Medulla oblongata (tissue), 1 donor: ENCODE measurements at regions not wholly inside any gene's neighbourhood (a gene's known extent, or its start where the extent isn't known, plus 50 kb on each side); places are given as distances from the start of the nearest gene placed in this dataset.
A peak's percentile ranks its signal among the peaks of the same experiment; 100 is the strongest.

ENCODE experiments used
- DNase-seq: peaks from one replicate; pipeline ENCODE4 v3.0.0-alpha.2; 2015; ENCODE audit errors: extremely low spot score

DNA sequence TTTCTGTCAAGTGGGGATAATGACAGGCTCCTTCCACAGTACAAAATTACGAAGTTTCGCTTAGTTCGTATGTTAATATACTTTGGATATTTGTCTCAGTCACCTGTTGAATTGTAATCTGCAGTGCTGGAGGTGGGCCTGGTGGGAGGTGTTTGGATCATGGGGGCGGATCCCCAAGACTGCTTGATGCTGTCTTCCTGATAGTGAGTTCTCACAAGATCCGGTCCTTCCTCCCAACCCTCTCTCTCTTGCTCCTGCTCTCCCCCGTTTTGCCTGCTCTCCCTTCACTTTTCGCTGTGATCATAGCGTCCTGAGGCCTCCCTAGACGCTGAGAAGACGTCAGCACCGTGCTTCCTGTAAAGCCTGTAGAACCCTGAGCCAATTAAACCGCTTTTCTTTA, 97.1 kb upstream of the EPB41L3 start:
- DNase-seq = no peak

GRCh38 chr18:5639131-5639530, 95.3 kb upstream of the EPB41L3 start:
- no peak for DNase-seq

DNA sequence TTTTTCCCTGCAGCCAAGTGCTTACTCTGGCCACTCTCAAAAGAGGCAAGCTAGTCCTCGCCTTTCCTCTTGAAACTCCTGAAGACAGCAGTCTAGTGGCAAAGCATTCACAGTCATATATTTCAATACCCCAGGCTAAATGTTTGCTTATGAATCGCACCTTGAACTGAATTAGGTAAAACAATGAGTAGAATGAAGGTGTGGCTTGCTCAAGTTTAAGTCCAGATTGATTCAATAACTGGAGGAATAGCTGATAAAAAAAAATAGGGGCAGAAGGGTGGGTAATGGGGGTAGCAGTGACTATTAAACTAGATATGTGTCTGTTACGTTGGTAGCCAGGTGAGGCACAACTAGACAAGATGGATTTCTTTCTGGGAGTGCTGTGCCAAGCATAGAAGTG, 88.2 kb upstream of the EPB41L3 start:
- no peak for DNase-seq

- no peak for DNase-seq
Measured at GRCh38 chr18:5630900-5631413, 87.2 kb upstream of the EPB41L3 start.

GRCh38 chr18:5630057-5630899, 86.5 kb upstream of the EPB41L3 start:
- peak; percentile 61 for DNase-seq

- DNase-seq = no peak
Measured at GRCh38 chr18:5628512-5629255, 84.9 kb upstream of the EPB41L3 start.

- DNase-seq = no peak
Measured at GRCh38 chr18:5627776-5628511, 84.1 kb upstream of the EPB41L3 start.

DNA sequence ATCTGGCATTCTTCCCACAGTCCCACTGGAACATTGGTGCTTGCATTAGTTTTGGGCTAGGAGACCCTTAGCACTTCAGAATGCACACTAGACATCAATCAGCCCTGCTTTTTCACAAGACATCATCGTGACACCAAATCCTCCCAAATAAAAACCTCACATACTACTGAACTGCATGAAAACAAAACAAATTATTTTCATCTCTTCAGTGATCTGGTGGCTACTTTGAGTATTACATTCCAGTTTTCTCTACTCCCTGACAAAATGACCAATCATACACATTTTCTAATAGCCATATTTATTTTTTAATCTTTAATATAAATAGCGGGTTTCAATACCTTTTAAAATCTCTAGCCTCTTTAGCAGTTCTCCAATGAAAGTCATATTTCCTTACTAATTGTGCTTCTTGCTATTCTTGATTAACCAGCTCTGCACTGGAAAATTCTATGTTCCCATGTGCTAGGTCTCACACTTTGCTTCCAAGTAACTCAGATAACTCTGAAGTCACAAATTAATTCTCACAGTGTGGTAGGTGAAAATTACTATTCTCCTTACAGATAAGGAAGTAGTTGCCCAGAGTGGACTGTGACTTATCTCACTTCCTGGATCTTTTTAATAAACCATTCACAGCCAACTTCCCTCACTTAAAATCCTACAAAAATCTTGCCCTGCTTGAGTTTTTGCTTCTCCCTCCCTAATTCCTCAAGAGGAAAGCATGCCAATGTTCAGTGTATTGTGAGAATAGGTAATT, 82.5 kb upstream of the EPB41L3 start:
- DNase-seq = no peak

- no peak for DNase-seq
Measured at GRCh38 chr18:5625076-5625475, 81.3 kb upstream of the EPB41L3 start.

GRCh38 chr18:5622905-5623304, 79.1 kb upstream of the EPB41L3 start:
- no peak for DNase-seq

GRCh38 chr18:5620289-5620688, 76.5 kb upstream of the EPB41L3 start:
- no peak for DNase-seq

DNA sequence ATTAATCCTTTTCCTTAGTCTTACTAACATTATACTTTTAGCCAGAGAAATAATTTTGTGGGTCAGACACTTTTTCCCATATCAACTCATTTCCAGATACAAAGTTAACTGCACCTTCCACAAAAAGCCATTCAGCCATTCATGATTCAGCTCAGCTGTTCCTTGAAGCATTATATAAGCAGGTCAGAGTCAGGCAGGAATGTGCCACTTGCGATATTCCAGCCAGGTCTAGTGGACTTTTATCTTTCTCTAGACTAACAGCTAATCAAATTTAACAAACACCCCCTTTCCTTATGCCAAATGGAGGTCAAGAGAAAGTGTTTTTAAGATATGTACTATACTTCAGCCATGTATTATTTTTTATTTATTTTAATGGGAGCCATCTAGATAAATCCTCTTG, 75.6 kb upstream of the EPB41L3 start:
- no peak for DNase-seq

- DNase-seq = no peak
Measured at GRCh38 chr18:5618047-5618688, 74.4 kb upstream of the EPB41L3 start.

GRCh38 chr18:5611221-5611620, 67.4 kb upstream of the EPB41L3 start:
- DNase-seq = no peak

GRCh38 chr18:5608846-5609245, 65.0 kb upstream of the EPB41L3 start:
- no peak for DNase-seq

DNA sequence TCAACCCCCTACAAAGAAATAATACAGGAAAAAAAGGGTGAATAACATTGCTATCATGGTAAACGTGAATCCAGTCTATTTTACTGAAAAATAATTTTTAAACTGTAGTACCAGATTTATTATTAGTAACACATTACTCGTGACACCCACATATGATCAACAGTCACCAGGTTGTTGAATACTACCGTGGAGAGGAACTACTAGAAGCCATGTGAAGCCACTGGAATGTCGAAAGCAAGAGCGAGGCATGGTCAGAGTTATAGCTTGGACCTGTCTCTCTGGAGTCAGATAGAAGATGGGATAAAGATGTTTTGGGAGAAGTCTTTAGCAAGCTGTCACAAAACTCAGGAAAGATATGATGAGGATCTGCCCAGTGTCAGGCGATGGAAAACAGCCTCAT, 63.2 kb upstream of the EPB41L3 start:
- no peak for DNase-seq

DNA sequence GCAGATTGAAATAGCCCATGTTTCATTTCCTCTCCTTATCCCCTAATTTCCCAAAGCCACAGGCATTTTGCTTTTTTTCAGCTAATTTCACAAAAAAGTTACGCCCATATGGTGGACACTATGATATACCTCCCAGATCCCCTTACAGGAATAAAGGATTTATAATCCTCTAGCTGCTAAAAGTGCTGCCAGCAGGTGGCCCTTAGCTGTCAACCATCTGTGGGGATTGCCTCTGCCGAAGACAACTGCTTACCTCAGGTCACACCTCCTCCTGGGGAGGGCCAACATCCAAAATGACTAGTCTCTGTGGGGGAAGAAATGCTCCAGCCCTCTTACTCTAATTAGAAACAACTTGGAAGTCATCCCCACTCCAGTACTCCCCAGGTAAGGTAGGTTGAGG, 61.0 kb upstream of the EPB41L3 start:
- no peak for DNase-seq

- DNase-seq = no peak
Measured at GRCh38 chr18:5603153-5603552, 59.4 kb upstream of the EPB41L3 start.

DNA sequence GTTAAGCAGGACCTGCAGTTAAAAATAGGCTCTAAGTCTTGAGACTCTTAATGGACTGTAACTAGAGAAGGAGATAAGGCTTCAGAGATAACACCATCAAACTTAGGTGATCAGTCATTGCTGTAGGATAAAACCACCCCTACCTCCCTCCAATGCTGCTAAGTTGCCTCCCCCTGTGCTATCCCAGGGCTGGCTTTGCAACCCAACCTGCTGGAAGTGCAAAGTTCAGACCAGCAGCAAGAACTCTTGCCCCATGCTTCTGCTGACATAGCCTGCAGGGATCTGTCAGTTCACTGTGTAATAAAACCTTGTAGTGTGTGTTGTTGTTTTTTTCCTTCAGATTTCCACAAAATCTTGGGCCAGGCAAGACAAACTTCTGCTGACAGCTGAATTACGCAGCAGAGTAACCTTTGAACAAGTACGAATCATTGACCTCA, 57.4 kb upstream of the EPB41L3 start:
- DNase-seq = no peak

GRCh38 chr18:5600378-5601071, 56.7 kb upstream of the EPB41L3 start:
- DNase-seq = peak; percentile 54
